Liver (tissue), 8 donors: ENCODE measurements at regions not wholly inside any gene's neighbourhood (a gene's known extent, or its start where the extent isn't known, plus 50 kb on each side); places are given as distances from the start of the nearest gene placed in this dataset.

Experiments used
- DNase-seq: peaks from one replicate; pipeline ENCODE4 v3.0.0-alpha.2; 2017; ENCODE audit warnings: low spot score
- H3K27ac ChIP-seq, 2 donors: one replicate each; pipeline ENCODE4 v1.7.0; 2013; ENCODE audit warnings: inconsistent platforms in 2 of 2, low read length in 2 of 2, control low read depth in 1 of 2, low read depth in 1 of 2, mild to moderate bottlenecking in 1 of 2
- H3K27me3 ChIP-seq, 4 donors: one replicate each; pipeline versions ENCODE4 v1.6.1 to v1.7.0; 2013; ENCODE audit warnings: low read length in 3 of 4, inconsistent platforms in 1 of 4, mild to moderate bottlenecking in 1 of 4, moderate library complexity in 1 of 4; ENCODE audit not compliant: control insufficient read depth in 4 of 4, insufficient read depth in 4 of 4
- H3K36me3 ChIP-seq, 4 donors: one replicate each; pipeline versions ENCODE4 v1.6.1 to v1.7.0; 2013; ENCODE audit warnings: low read length in 3 of 4, mild to moderate bottlenecking in 3 of 4, low read depth in 1 of 4, moderate library complexity in 1 of 4; ENCODE audit not compliant: control insufficient read depth in 4 of 4, insufficient read depth in 3 of 4
- H3K4me1 ChIP-seq, 4 donors: one replicate each; pipeline versions ENCODE4 v1.6.1 to v1.7.0; 2013; ENCODE audit warnings: low read length in 3 of 4, mild to moderate bottlenecking in 3 of 4, moderate library complexity in 1 of 4; ENCODE audit not compliant: control insufficient read depth in 4 of 4, insufficient read depth in 4 of 4
- H3K4me3 ChIP-seq, 3 donors: one replicate each; pipeline versions ENCODE4 v1.6.1 to v1.7.0; 2013; ENCODE audit warnings: low read length in 3 of 3, control low read depth in 1 of 3, low read depth in 1 of 3, mild to moderate bottlenecking in 1 of 3
- H3K9ac ChIP-seq, 2 donors: one replicate each; pipeline ENCODE4 v1.7.0; 2013; ENCODE audit warnings: low read length in 2 of 2, mild to moderate bottlenecking in 2 of 2, moderate library complexity in 2 of 2, control low read depth in 1 of 2, low read depth in 1 of 2
- H3K9me3 ChIP-seq, 4 donors: one replicate each; pipeline versions ENCODE4 v1.6.1 to v1.7.0; 2013; ENCODE audit warnings: low read length in 3 of 4; ENCODE audit not compliant: control insufficient read depth in 4 of 4
- ATF3 ChIP-seq: IDR thresholded peaks from 2 replicates; pipeline ENCODE4 v1.6.1; 2016; ENCODE audit warnings: antibody characterized with exemption
- CTCF ChIP-seq: fragments of 150-350 bp; IDR thresholded peaks from 2 replicates; pipeline ENCODE4 v1.5.1; 2017; ENCODE audit warnings: improper control_type of control experiment, low read depth, low read length; ENCODE audit not compliant: missing input control
- EGR1 ChIP-seq, 2 donors: IDR thresholded peaks; 2 replicates each; pipeline ENCODE4 v1.6.1; 2016 to 2018; ENCODE audit warnings: antibody characterized with exemption in 2 of 2, low read depth in 2 of 2
- FOXA1 ChIP-seq: IDR thresholded peaks from 2 replicates; pipeline ENCODE4 v1.6.1; 2016; ENCODE audit warnings: antibody characterized with exemption
- FOXA2 ChIP-seq: IDR thresholded peaks from 2 replicates; pipeline ENCODE4 v1.6.1; 2016; ENCODE audit warnings: antibody characterized with exemption
- GABPA ChIP-seq, 2 donors: IDR thresholded peaks in 1 of 2; conservative IDR thresholded peaks in 1 of 2; 2 replicates each; pipeline ENCODE4 v1.6.1; 2016; ENCODE audit warnings: antibody characterized with exemption in 2 of 2, mild to moderate bottlenecking in 1 of 2, moderate library complexity in 1 of 2
- HNF4G ChIP-seq: IDR thresholded peaks from 2 replicates; pipeline ENCODE4 v1.6.1; 2016; ENCODE audit warnings: antibody characterized with exemption
- JUND ChIP-seq, 2 donors: IDR thresholded peaks; 2 replicates each; pipeline ENCODE4 v1.6.1; 2016; ENCODE audit warnings: antibody characterized with exemption in 2 of 2
- MAX ChIP-seq: IDR thresholded peaks from 2 replicates; pipeline ENCODE4 v1.6.1; 2016; ENCODE audit warnings: antibody characterized with exemption
- NR2F2 ChIP-seq: IDR thresholded peaks from 2 replicates; pipeline ENCODE4 v1.6.1; 2016; ENCODE audit warnings: antibody characterized with exemption
- RAD21 ChIP-seq, 2 donors: IDR thresholded peaks; 2 replicates each; pipeline ENCODE4 v1.6.1; 2016; ENCODE audit warnings: antibody characterized with exemption in 2 of 2, mild to moderate bottlenecking in 2 of 2
- REST ChIP-seq: IDR thresholded peaks from 2 replicates; pipeline ENCODE4 v1.6.1; 2016; ENCODE audit warnings: antibody characterized with exemption, mild to moderate bottlenecking
- RXRA ChIP-seq, 2 donors: IDR thresholded peaks; 2 replicates each; pipeline ENCODE4 v1.6.1; 2017 to 2018; ENCODE audit warnings: antibody characterized with exemption in 2 of 2, mild to moderate bottlenecking in 1 of 2
- SP1 ChIP-seq: IDR thresholded peaks from 2 replicates; pipeline ENCODE4 v1.6.1; 2018; ENCODE audit warnings: antibody characterized with exemption, mild to moderate bottlenecking
- TAF1 ChIP-seq: conservative IDR thresholded peaks from 2 replicates; pipeline ENCODE4 v1.6.1; 2016; ENCODE audit warnings: antibody characterized with exemption, mild to moderate bottlenecking
- YY1 ChIP-seq: IDR thresholded peaks from 2 replicates; pipeline ENCODE4 v1.6.1; 2016; ENCODE audit warnings: antibody characterized with exemption, mild to moderate bottlenecking
- ZBTB33 ChIP-seq: IDR thresholded peaks from 2 replicates; pipeline ENCODE4 v1.6.1; 2016; ENCODE audit warnings: antibody characterized with exemption
- WGBS: extraction: QIAGEN DNeasy Blood & Tissue Kit; methylation state at CpG from one replicate; pipeline ENCODE4 v1.1.7; 2013; 5-methylcytosine and 5-hydroxymethylcytosine counted together
- donor health status: healthy.
- donor health status: healthy.
- donor health status: healthy.
- donor health status: healthy.
- donor health status: healthy.

- no peak for TF ChIP-seq ATF3
- TF ChIP-seq NR2F2, result no peak
- no peak for TF ChIP-seq SP1
- no peak for TF ChIP-seq FOXA2
- no peak for TF ChIP-seq ZBTB33
- TF ChIP-seq FOXA1, result no peak
- no peak for TF ChIP-seq RAD21 (IDR thresholded peaks at IDR 0.05)
- TF ChIP-seq YY1, result no peak
- TF ChIP-seq JUND (IDR thresholded peaks at IDR 0.05), result no peak
- TF ChIP-seq REST, result no peak
- TF ChIP-seq TAF1, result no peak
- Histone ChIP-seq H3K9ac (no peak overlapping the region), H3K4me3 (no peak overlapping the region), H3K4me1 (no peaks in the 10 kb centered on the region), H3K27me3 (no peaks in the 10 kb centered on the region), H3K9me3 (peaks cover 0 to 2% (median 0%) of the 10 kb centered on the region in 4 donors), H3K27ac (no peak overlapping the region), H3K36me3 (no peaks in the 10 kb centered on the region)
- 81% methylated on average over 4 of the region's 4 CpGs for WGBS
- DNase-seq, result no peak
Measured at GRCh38 chr1:185654199-185654951, 79.8 kb upstream of the HMCN1 start.

GRCh38 chr1:185653615-185654014, 80.6 kb upstream of the HMCN1 start:
- Histone ChIP-seq H3K27me3 (no peaks in the 10 kb centered on the region), H3K4me1 (no peaks in the 10 kb centered on the region), H3K4me3 (no peak overlapping the region), H3K9me3 (peaks cover 0 to 2% (median 0%) of the 10 kb centered on the region in 4 donors), H3K27ac (no peak overlapping the region), H3K9ac (no peak overlapping the region), H3K36me3 (no peaks in the 10 kb centered on the region)
- DNase-seq, result no peak
- WGBS, result 83% methylated on average over 1 of the region's 1 CpG
- TF ChIP-seq FOXA2 (no peak), ATF3 (no peak), EGR1 (IDR thresholded peaks at IDR 0.05; ENCODE audit: low read depth in 2 of 2) (no peak), MAX (no peak), SP1 (no peak), NR2F2 (no peak), RAD21 (IDR thresholded peaks at IDR 0.05) (no peak), CTCF (no peak), GABPA (IDR thresholded peaks at IDR 0.05 in 1 of 2, conservative IDR thresholded peaks at IDR 0.05 in 1 of 2) (no peak), HNF4G (no peak), FOXA1 (no peak), ZBTB33 (no peak), RXRA (IDR thresholded peaks at IDR 0.05) (no peak), YY1 (no peak), REST (no peak)
